GM21576 (cell line): ENCODE measurements at regions not wholly inside any gene's neighbourhood (a gene's known extent, or its start where the extent isn't known, plus 50 kb on each side); places are given as distances from the start of the nearest gene placed in this dataset.

Experiments used
- ATAC-seq: cut with Tn5 transposase; IDR thresholded peaks from one replicate; pipeline ENCODE4 v1.9.1; 2021; ENCODE audit warnings: mild to moderate bottlenecking, moderate library complexity; ENCODE audit not compliant: unreplicated experiment

DNA sequence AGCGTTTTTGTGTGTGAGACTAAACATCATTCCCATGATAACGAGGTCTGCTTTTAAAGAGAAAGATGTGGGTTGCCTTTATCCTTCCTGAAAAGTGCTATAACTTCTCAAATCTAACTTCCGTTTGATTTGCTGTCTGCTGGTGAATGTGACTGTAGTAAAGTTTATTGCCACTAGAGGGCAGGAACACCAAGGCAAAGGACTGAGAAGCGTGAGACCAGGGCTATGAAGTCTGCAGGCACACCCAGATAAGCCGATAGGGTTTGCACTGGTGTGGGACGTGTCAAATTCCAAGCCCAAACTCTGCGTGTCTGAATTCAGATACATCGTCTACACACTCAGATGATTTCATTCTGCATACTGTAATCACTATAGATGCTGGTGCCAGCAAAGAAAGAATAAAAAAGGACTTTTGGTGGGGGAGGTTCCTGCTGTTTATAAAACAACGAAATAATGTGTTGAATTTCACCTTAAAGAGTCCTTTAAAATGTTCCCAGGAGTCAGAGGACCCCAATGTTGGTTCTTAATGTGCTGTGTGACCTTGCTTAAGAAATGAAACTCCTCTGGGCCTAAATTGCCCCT lies 87.2 kb downstream of the PTTG1 start:
- peak; percentile 79 for ATAC-seq

DNA sequence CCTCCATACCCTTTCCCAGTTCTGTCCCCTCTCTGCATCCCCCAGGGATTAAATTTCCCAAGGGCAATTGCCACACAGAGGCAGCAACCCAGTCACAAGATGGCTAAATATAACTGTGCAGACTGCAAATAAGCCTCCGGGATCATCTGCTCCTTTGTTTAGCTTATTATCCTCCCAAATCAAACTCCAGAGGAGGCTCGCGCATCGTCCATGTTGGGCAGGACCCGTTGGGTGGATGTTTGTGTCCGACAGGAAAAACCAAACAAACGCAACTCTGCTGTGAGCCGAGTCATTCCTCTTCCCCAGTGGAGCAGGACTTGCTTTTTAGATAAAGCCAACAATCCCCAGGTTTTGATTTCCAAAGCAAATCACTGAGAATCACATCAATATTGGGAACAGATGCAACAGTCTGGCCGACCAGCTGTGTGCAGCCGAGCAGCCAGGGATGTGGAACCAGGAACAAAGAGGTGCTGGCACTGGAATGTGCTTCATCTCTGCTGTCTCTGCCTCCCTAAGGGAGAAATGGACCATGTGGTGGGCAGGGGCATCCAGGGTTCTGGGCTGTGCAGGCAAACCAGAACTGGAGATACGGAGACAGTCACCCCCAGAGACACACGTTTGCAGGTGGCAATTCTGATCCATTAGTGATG lies 89.8 kb downstream of the PTTG1 start:
- ATAC-seq = no peak
